Middle frontal gyrus (tissue), 1 donor: ENCODE measurements at regions not wholly inside any gene's neighbourhood (a gene's known extent, or its start where the extent isn't known, plus 50 kb on each side); places are given as distances from the start of the nearest gene placed in this dataset.

Experiments
- DNase-seq: peaks from one replicate; pipeline ENCODE4 v3.0.0-alpha.2; 2015; ENCODE audit warnings: low spot score; ENCODE audit errors: extremely low spot score

DNA sequence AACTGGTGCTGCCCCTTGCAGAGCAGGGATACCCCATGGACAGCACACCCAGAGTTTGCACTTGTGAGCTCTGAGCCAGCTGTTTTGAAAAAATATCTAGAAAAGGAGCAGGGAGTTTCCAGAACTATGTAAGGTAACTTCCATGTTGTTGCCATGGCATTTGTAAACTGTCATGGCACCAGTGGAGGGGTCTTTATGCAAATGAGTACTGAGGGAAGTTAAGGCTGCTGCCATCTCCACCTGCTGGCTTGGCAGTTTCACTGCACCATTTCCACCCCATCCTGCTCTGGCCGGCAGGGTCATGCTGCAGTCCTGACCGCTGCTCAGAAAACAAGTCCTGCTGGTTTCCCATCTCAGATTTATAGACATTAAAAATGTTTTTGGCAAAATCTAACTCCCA, 52.3 kb upstream of the SNTG2 start:
- no peak for DNase-seq

- no peak for DNase-seq
These were observed 53.6 kb upstream of the SNTG2 start for GRCh38 chr2:897091-897490.

DNA sequence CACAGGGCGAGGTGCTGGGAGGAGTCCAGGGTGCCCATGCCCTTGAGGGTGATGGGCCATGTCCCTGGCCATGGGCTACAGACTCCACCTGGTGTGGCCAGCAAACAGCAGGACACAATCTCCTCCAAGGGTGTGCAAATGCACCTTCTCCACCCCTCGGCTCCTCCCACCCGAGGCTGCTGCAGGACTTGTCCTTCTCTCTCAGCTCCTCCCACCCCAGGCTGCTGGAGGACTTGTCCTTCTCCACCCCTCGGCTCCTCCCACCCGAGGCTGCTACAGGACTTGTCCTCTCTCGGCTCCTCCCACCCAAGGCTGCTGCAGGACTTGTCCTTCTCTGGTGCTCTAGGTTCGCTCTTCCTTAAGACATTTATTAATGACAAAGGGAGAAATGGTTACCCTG, 57.3 kb upstream of the SNTG2 start:
- no peak for DNase-seq

DNA sequence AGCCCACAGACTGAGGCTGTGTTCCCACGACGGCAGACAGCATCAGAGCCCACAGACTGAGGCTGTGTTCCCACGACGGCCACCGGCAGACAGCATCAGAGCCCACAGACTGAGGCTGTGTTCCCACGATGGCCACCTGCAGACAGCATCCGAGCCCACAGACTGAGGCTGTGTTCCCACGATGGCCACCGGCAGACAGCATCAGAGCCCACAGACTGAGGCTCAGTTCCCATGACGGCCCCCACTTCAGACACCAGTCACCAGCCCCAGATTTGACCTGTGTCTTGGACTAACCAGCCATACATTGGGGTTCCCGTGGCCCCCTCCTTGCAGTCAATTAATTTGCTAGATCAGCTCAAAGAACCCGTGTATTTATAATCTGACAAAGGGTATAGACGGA, 57.8 kb upstream of the SNTG2 start:
- DNase-seq = no peak

DNA sequence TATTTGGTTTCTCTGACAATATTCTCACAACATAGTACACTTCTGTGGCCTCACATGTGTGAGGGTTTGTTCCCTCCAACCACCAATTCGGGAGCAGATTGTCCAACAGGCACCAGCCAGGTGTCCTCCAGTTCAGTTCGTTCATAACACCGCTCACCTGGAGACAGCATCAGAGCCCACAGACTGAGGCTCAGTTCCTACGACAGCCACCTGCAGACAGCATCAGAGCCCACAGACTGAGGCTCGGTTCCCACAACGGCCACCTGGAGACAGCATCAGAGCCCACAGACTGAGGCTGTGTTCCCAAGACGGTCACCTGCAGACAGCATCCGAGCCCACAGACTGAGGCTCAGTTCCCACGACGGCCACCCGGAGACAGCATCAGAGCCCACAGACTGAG, 58.2 kb upstream of the SNTG2 start:
- DNase-seq = no peak

GRCh38 chr2:891734-892133, 58.9 kb upstream of the SNTG2 start:
- no peak for DNase-seq

- DNase-seq = no peak
These were observed 59.9 kb upstream of the SNTG2 start for GRCh38 chr2:890791-891190.

DNA sequence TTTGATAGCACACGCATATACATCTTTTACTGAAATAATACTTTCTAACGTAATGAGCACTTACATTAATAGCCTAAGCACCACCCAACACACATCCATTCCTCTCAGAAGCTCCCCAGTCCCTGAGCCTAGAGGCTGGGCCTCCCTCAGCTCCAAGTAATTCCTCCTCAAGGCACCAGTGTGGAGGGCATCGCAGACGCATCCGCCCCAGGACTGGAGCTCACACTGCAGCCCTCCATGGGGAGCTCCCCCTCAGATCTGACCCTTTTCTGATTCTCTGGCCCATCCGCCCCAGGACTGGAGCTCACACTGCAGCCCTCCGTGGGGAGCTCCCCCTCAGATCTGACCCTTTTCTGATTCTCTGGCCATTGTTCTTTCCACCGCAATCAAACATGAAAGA, 60.4 kb upstream of the SNTG2 start:
- no peak for DNase-seq

- DNase-seq = no peak
These were observed 61.6 kb upstream of the SNTG2 start for GRCh38 chr2:888906-889566.

DNA sequence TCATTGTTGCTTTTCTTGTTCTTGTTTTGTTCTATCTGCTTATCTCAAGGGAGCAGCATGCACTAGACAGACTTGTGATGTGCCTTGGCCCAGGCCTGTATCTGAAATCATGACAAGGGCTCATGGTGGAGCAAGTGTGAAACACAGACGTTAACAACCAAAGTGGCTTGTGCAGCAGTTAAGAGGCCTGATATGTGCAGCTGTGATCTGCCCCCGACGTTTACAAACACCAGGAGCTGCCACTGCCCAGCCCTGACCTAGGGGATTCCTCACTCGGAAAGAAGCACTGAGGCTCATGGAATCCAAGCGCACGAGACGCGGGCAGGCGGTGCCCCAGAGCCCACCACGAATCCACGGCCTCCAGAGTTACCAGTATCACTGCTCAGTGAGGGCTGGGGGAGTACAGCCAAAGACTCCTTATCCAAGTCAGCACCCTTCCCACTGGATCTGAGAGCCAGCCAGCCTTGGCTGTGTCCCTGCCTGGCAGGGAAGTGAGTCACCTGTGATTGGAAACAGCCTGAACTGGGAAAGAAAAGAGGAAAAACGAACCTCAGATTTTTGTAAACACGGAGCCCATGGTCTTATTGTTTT, 62.3 kb upstream of the SNTG2 start:
- no peak for DNase-seq

DNA sequence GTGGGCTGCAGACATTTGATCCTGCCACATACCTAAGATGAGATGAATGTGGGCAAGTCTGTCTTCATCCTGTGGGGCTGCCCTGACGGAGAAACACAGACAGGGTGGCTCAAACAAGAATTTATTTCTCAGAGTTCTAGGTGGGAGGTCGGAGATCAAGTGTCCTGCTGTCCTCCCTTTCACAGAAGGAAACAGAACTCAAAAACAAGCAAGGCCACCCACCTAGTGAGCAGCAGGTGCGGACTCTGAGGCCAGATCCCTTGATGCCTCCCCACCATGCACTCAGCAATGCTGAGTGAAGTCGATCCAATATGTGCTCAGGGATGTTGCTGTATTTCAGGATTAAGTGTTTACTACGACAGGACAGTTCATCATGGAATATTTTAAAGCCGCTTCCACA, 63.0 kb upstream of the SNTG2 start:
- no peak for DNase-seq

DNA sequence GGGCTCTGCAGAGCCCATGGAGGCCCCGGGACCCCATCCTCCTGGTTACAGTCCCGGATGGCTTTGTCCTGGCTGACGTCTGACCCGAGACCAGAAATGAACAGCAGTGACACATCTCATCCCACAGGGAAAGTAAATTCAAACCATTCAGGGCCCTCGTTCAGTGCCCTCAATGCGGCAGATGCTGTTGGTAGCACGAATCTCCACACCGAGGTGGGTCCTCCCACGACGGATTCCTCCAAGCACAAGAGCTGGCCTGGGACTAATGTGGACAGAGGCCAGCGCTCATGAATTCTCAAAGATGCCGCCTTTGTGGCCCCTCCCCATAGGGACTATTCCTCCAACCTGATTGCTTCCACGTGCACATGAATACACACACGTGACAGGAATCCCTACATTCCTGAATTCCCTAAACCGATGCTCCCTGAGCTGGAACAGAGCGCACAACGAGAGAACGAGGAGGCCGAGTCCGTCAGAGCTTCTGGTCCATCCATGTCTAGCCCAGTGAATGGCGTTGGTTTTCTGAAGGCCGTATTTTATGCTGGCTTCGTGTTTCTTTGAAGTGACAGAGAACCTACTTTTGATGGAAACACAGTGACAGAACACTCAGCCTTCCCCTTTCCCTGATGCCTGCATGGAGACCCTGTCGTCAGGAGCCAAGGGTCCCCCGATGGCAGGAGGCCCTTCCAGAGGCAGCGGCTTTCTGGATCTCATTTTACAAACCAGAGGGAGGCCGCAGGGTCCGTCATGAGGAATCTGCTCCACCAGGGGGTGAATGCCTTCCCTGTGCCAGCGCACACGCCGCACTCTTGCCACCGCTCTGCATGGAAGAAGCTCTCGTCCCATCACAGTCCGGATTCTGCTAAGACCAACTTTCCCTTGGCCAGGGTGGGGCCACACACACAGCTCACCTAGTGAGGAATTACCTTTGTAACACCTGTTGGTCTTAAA, 64.3 kb upstream of the SNTG2 start:
- DNase-seq = no peak

GRCh38 chr2:885230-886071, 65.2 kb upstream of the SNTG2 start:
- DNase-seq = no peak

DNA sequence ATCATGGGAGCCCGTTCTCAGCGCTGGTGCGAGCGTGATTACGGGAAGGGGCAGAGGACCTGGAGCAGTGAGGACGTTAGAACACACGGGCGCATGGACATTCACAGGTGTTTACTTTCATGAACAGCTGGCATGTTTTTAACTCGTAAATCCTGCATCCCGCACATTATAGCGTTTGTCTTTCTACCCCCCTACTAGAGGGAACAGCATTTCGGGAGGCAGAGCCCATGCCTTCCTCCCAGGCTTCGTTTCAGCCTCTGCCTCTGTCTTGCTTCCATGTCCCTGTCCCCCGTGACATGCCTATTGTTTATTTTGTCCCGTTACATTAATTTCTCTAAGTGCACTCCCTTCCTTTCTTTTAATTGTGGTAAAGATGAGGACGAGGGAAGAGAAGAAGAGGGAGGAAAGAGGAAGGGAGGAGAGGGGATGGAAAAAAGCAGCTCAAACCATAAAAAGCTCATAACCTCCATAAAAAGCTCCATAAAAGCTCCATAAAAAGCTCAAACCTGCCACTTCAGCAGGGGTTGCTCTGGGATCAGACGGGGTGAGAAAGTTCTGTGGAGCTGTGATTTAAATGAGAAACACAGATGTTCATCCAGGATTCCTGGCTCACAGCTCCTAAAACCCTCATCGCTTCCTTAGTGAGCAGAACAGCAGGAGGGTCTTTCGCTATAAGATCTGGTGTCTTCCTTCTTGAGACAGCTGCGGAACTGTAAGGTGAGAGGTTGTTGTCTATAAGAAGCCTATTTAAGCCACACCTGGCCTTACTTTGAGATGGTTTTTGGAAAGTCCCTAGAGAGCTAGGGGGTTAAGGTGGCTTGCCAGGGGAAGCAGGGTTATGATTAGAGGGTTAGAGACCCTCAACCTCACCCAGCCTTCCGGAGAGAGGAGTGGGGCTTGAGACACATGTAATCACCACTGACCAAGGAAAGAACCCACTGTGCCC, 66.6 kb upstream of the SNTG2 start:
- no peak for DNase-seq

- DNase-seq = no peak
These were observed 67.3 kb upstream of the SNTG2 start for GRCh38 chr2:883260-883802.

- no peak for DNase-seq
These were observed 69.3 kb upstream of the SNTG2 start for GRCh38 chr2:881204-881918.

DNA sequence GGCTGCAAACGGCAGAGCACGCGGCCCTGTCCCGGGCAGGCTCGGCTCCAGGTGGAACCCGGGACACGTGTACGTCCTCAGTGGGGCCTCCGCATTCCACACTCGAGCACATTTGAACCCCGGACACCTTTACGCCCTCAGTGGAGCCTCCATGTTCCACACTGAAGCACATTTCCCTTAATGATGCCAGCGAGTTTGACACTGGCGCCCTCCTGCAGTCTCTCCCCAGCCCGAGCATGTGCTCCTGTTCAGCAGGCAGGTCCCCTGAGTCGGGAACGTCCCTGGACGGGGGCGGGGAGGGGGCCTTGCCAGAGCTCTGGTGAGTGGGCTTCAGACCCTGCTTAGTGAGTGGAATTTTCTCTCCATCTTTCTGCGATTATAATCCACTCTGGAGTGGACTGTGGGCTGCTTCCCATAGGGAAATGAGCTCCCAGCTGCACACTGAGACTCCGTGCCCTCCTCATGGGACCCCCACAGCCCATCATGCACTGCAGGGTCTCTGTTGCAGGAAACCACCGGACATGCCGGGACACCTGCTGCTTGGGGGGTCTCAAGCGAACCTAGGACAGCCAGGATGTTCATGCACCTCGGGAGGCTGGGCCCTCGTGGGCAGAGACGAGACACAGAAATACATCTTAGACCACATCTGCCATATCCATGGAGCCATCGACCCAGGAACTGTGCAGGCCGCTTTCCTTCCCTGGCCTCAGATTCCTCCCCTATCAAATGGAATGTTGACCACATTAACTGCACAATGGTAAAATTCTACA, 70.3 kb upstream of the SNTG2 start:
- no peak for DNase-seq

GRCh38 chr2:879540-879939, 71.1 kb upstream of the SNTG2 start:
- DNase-seq = no peak
